ENCODE measurements at regions not wholly inside any gene's neighbourhood (a gene's known extent, or its start where the extent isn't known, plus 50 kb on each side); places are given as distances from the start of the nearest gene placed in this dataset.

DNA sequence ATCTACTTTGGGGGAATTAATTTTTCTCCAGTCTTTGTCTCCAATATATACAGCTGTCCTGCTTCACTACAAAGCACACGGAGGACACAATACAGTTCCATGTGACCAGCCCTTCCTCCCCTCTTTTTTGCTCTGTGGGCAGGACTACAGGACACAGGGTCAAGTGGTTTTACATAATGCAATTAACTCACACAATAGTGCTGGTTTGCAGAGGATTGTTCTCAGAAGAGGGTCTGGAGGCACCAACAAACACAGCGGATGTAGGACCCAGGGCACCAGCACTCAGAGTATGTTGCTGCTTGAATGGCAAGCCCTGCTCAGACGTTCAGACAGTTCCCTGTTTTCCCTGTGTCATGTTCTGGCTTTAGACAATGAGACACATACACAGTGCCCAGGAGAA is 52.0 kb upstream of the NPTX2 start:
- Histone ChIP-seq H3K27me3 (replicated peaks; ENCODE audit: control insufficient read depth, insufficient read depth, low read length, poor library complexity, severe bottlenecking) (no peaks in the 10 kb centered on the region), H3K9me3 (ENCODE audit: control insufficient read depth, low read length) (no peaks in the 10 kb centered on the region), H3K27ac (ENCODE audit: insufficient read depth, low read length, poor library complexity, severe bottlenecking) (no peak overlapping the region), H3K36me3 (ENCODE audit: control insufficient read depth, insufficient read depth, low read length) (no peaks in the 10 kb centered on the region), H3K4me3 (ENCODE audit: insufficient read depth, low read depth, low read length, poor library complexity, severe bottlenecking) (no peak overlapping the region), H3K4me1 (ENCODE audit: control insufficient read depth, insufficient read depth, low read length, poor library complexity, severe bottlenecking) (no peaks in the 10 kb centered on the region)
- no peak for DNase-seq

DNA sequence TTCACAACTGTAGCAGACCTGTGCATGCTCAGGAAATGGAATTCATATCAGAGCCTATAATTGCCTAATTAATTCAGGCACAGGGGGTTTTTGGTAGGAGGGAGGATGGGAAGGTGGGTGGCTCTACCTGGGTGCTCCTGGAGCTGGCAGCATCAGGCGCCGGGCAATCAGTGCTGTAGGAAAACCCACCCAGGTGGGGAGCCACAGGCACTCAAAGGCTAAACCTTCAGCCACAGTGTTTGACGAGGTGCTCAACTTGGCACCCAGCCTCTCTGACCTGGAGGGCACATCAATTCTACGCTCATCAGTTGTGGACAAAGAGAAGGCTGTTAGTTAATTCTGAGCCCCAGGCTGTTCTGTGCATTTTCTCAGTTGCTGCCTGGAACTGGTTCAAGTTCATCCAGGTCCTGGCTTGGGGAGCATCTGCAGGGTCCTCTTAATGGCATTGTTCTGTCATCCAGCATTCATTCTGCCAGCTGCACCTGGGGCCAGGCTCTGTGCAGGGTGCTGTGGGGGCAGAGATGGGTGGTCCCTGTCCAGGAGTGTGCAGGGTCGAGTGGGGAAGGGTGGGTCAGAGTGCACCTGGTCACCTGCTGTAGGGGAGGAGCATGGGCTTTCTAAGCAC is 54.1 kb upstream of the NPTX2 start:
- H3K4me3 ChIP-seq (ENCODE audit: insufficient read depth, low read depth, low read length, poor library complexity, severe bottlenecking) = no peak overlapping the region
- no peaks in the 10 kb centered on the region for H3K27me3 ChIP-seq (replicated peaks; ENCODE audit: control insufficient read depth, insufficient read depth, low read length, poor library complexity, severe bottlenecking)
- DNase-seq = no peak
- H3K9me3 ChIP-seq (ENCODE audit: control insufficient read depth, low read length) = no peaks in the 10 kb centered on the region
- no peak overlapping the region for H3K27ac ChIP-seq (ENCODE audit: insufficient read depth, low read length, poor library complexity, severe bottlenecking)
- H3K36me3 ChIP-seq (ENCODE audit: control insufficient read depth, insufficient read depth, low read length) = no peaks in the 10 kb centered on the region
- H3K4me1 ChIP-seq (ENCODE audit: control insufficient read depth, insufficient read depth, low read length, poor library complexity, severe bottlenecking) = no peaks in the 10 kb centered on the region

DNA sequence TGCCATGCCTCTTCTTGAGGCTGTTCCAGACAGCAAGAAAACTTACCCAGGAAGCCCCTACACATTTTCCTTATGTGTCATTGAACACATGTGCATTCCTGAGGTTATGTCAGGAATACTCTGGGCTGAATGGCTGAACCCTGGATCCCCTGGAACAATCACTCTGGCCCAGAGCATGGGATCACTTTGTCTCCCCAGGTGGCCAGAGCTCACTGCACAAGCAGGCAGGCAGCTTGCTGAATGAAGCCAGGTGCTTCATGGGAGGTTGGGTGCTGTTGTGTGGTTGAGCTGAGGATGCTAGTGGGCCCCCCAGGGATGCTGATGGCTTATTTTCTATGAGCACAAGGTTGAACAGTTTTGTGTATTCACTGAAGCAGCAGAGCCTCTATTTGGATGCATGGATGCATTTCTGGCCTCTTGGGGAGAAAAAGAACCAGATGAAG is 54.7 kb upstream of the NPTX2 start:
- H3K4me1 ChIP-seq (ENCODE audit: control insufficient read depth, insufficient read depth, low read length, poor library complexity, severe bottlenecking) = no peaks in the 10 kb centered on the region
- no peaks in the 10 kb centered on the region for H3K27me3 ChIP-seq (replicated peaks; ENCODE audit: control insufficient read depth, insufficient read depth, low read length, poor library complexity, severe bottlenecking)
- DNase-seq = no peak
- H3K4me3 ChIP-seq (ENCODE audit: insufficient read depth, low read depth, low read length, poor library complexity, severe bottlenecking) = no peak overlapping the region
- H3K9me3 ChIP-seq (ENCODE audit: control insufficient read depth, low read length) = no peaks in the 10 kb centered on the region
- H3K27ac ChIP-seq (ENCODE audit: insufficient read depth, low read length, poor library complexity, severe bottlenecking) = no peak overlapping the region
- H3K36me3 ChIP-seq (ENCODE audit: control insufficient read depth, insufficient read depth, low read length) = no peaks in the 10 kb centered on the region

DNA sequence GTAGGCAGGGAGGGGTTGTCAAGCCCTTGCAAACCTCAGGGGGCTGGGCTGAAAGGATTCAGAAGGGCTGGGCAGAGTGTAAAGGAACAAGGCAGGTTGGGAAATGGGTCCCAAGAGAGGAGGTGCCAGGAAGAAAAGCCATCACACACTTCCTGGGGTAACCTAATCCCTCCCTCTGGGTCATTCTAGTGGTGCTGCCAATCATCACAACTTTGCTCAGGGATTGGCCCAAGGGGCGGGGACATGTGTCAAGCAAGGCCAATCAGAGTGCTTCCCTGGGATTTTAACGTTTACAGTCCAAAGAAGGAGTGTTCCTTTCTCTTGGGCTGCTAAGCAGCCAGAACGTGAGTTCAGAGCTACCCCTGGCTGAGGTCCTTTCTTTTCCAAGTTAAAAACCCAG is 57.1 kb upstream of the NPTX2 start:
- no peaks in the 10 kb centered on the region for H3K36me3 ChIP-seq (ENCODE audit: control insufficient read depth, insufficient read depth, low read length)
- no peak for DNase-seq
- no peaks in the 10 kb centered on the region for H3K9me3 ChIP-seq (ENCODE audit: control insufficient read depth, low read length)
- H3K4me1 ChIP-seq (ENCODE audit: control insufficient read depth, insufficient read depth, low read length, poor library complexity, severe bottlenecking) = no peaks in the 10 kb centered on the region
- H3K27ac ChIP-seq (ENCODE audit: insufficient read depth, low read length, poor library complexity, severe bottlenecking) = no peak overlapping the region
- H3K27me3 ChIP-seq (replicated peaks; ENCODE audit: control insufficient read depth, insufficient read depth, low read length, poor library complexity, severe bottlenecking) = no peaks in the 10 kb centered on the region
- H3K4me3 ChIP-seq (ENCODE audit: insufficient read depth, low read depth, low read length, poor library complexity, severe bottlenecking) = no peak overlapping the region

DNA sequence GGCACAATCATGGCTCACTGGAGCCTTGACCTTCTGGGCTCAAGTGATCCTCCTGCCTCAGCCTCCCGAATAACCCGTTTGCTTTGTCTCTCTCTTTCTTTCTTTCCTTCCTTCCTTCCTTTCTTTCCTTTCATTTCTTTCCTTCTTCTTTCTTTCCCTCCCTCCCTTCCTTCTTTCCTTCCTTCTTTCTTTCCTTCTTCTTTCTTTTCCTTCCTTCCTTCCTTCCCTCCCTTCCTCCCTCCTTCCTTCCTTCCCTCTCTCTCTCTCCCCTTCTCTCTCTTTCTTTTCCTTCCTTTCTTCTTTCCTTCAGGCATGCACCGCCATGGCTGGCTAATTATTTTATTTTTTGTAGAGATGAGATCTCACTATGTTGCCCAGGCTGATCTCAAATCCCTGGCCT is 57.9 kb upstream of the NPTX2 start:
- Histone ChIP-seq H3K27ac (ENCODE audit: insufficient read depth, low read length, poor library complexity, severe bottlenecking) (no peak overlapping the region), H3K36me3 (ENCODE audit: control insufficient read depth, insufficient read depth, low read length) (no peaks in the 10 kb centered on the region), H3K4me1 (ENCODE audit: control insufficient read depth, insufficient read depth, low read length, poor library complexity, severe bottlenecking) (no peaks in the 10 kb centered on the region), H3K9me3 (ENCODE audit: control insufficient read depth, low read length) (no peaks in the 10 kb centered on the region), H3K27me3 (replicated peaks; ENCODE audit: control insufficient read depth, insufficient read depth, low read length, poor library complexity, severe bottlenecking) (no peaks in the 10 kb centered on the region), H3K4me3 (ENCODE audit: insufficient read depth, low read depth, low read length, poor library complexity, severe bottlenecking) (no peak overlapping the region)
- no peak for DNase-seq

DNA sequence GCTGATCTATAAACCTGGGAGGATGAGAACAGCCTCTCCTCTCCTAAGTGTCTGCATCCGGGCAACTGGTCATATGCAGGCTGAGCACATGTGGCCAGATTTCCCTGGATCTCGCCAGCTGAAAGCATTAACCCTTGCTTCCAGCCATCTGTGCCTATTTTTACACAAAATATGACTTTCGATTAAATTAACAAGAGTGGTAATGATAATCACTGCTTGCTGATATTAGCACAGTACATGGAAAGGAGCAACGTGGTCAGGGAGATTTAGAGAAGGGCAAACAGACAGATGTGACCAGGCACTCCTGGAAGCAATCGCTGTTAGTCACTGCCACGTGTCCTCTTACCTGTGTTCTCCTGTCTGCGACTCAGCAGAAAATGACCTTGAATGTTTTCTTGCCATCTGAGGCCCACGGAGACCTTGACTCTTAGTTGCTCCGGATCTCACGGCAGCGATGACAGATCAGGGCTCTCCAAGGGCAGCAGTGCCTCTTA is 59.5 kb upstream of the NPTX2 start:
- H3K27ac ChIP-seq (ENCODE audit: insufficient read depth, low read length, poor library complexity, severe bottlenecking) = no peak overlapping the region
- DNase-seq = no peak
- H3K4me1 ChIP-seq (ENCODE audit: control insufficient read depth, insufficient read depth, low read length, poor library complexity, severe bottlenecking) = no peaks in the 10 kb centered on the region
- no peaks in the 10 kb centered on the region for H3K9me3 ChIP-seq (ENCODE audit: control insufficient read depth, low read length)
- H3K27me3 ChIP-seq (replicated peaks; ENCODE audit: control insufficient read depth, insufficient read depth, low read length, poor library complexity, severe bottlenecking) = no peaks in the 10 kb centered on the region
- H3K4me3 ChIP-seq (ENCODE audit: insufficient read depth, low read depth, low read length, poor library complexity, severe bottlenecking) = no peak overlapping the region
- H3K36me3 ChIP-seq (ENCODE audit: control insufficient read depth, insufficient read depth, low read length) = no peaks in the 10 kb centered on the region

DNA sequence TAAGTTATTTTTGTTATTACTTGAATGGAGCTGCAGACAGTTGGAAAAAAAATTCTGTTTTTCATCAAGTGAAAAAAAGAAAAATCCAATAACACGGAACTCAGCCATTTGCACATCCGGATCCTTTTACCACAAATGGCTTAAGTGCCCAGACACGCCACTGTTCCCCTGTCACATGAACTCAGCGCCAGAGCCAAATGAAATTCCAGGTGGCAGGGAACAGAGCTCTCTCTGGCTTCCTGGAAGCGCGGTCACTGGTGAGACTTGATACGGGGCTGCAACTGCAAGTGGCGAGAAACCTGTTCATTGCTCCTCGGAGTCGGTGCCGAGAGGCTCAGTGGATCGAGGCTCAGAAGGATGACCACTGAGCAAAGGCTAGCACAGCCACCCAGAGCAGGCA is 60.8 kb upstream of the NPTX2 start:
- Histone ChIP-seq H3K27me3 (replicated peaks; ENCODE audit: control insufficient read depth, insufficient read depth, low read length, poor library complexity, severe bottlenecking) (no peaks in the 10 kb centered on the region), H3K36me3 (ENCODE audit: control insufficient read depth, insufficient read depth, low read length) (no peaks in the 10 kb centered on the region), H3K4me3 (ENCODE audit: insufficient read depth, low read depth, low read length, poor library complexity, severe bottlenecking) (no peak overlapping the region), H3K27ac (ENCODE audit: insufficient read depth, low read length, poor library complexity, severe bottlenecking) (no peak overlapping the region), H3K4me1 (ENCODE audit: control insufficient read depth, insufficient read depth, low read length, poor library complexity, severe bottlenecking) (no peaks in the 10 kb centered on the region), H3K9me3 (ENCODE audit: control insufficient read depth, low read length) (peaks cover 8% of the 10 kb centered on the region)
- no peak for DNase-seq

DNA sequence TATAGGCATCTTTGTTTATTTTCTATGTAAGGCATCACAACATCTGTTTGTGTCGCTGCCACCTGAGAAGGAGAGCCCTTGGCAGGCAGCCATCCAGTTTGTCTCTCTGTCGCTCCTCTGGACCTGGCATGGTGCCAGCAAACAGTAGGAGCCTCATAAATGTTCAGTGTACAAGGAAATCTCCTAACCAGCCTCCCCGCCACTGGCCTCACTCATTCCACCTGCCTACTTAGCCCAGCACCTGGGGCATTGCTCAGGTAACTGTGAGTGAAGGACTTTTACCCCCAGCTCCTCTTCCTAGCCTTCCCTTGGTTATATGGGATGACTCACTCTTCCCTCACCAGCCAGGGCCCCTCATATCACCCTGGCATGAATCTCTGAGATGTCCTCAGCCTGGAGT is 61.7 kb upstream of the NPTX2 start:
- DNase-seq = no peak
- Histone ChIP-seq H3K9me3 (ENCODE audit: control insufficient read depth, low read length) (peaks cover 8% of the 10 kb centered on the region), H3K4me1 (ENCODE audit: control insufficient read depth, insufficient read depth, low read length, poor library complexity, severe bottlenecking) (no peaks in the 10 kb centered on the region), H3K4me3 (ENCODE audit: insufficient read depth, low read depth, low read length, poor library complexity, severe bottlenecking) (no peak overlapping the region), H3K36me3 (ENCODE audit: control insufficient read depth, insufficient read depth, low read length) (no peaks in the 10 kb centered on the region), H3K27me3 (replicated peaks; ENCODE audit: control insufficient read depth, insufficient read depth, low read length, poor library complexity, severe bottlenecking) (no peaks in the 10 kb centered on the region), H3K27ac (ENCODE audit: insufficient read depth, low read length, poor library complexity, severe bottlenecking) (no peak overlapping the region)

DNA sequence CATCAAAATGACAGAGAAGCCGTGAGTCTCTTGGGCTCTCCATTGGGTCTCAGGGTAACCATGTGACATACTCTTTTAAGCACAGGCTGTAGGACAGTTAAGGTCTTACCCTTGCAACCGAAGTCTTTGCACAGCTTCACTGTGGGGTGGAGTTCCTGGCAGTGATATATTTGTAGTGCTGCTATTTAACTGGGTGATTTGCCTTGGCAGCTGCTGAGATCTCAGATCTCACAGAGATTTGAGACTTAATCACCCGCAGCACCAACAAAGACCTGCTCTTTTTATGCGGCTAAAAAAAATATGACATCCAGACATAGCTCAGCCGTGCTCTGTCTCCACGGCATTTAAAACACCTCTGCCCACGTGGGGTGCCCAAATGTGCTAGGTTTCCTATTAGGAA is 63.4 kb upstream of the NPTX2 start:
- no peak for DNase-seq
- H3K27ac ChIP-seq (ENCODE audit: insufficient read depth, low read length, poor library complexity, severe bottlenecking) = no peak overlapping the region
- peaks cover 8% of the 10 kb centered on the region for H3K9me3 ChIP-seq (ENCODE audit: control insufficient read depth, low read length)
- no peaks in the 10 kb centered on the region for H3K36me3 ChIP-seq (ENCODE audit: control insufficient read depth, insufficient read depth, low read length)
- H3K4me1 ChIP-seq (ENCODE audit: control insufficient read depth, insufficient read depth, low read length, poor library complexity, severe bottlenecking) = no peaks in the 10 kb centered on the region
- H3K4me3 ChIP-seq (ENCODE audit: insufficient read depth, low read depth, low read length, poor library complexity, severe bottlenecking) = no peak overlapping the region
- H3K27me3 ChIP-seq (replicated peaks; ENCODE audit: control insufficient read depth, insufficient read depth, low read length, poor library complexity, severe bottlenecking) = no peaks in the 10 kb centered on the region

DNA sequence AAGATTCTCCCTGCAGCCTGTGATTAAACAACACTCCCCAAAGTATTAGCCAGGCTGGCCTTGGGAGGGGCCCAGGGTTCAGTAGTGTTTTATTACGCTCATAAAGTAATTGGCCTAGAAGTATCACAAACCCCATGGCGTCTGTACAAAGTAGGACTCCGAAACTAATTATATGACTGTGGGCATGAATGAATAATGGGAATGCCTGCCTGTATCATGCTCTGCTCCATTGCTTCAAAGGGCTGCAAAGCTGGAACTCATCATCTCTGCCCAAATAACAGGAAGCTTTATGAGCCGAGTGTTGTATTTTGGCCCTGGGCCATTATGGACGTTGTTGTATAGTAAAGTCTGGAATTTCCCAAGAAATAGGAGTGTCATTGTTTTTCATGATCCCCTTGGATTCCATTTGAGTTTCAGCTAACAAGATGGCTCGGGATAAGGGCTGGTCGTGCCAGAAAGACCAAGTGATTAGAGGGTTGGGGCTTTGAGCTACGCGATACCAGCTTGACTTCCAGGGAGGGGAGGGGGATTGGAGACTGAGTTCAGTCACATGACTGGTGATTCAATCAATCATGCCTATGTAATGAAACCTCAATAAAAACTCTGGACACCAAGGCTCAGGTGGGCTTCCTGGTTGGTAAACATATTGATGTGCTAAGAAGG is 65.3 kb upstream of the NPTX2 start:
- H3K36me3 ChIP-seq (ENCODE audit: control insufficient read depth, insufficient read depth, low read length) = no peaks in the 10 kb centered on the region
- H3K27ac ChIP-seq (ENCODE audit: insufficient read depth, low read length, poor library complexity, severe bottlenecking) = no peak overlapping the region
- H3K27me3 ChIP-seq (replicated peaks; ENCODE audit: control insufficient read depth, insufficient read depth, low read length, poor library complexity, severe bottlenecking) = no peaks in the 10 kb centered on the region
- H3K4me1 ChIP-seq (ENCODE audit: control insufficient read depth, insufficient read depth, low read length, poor library complexity, severe bottlenecking) = no peaks in the 10 kb centered on the region
- H3K4me3 ChIP-seq (ENCODE audit: insufficient read depth, low read depth, low read length, poor library complexity, severe bottlenecking) = no peak overlapping the region
- H3K9me3 ChIP-seq (ENCODE audit: control insufficient read depth, low read length) = peaks cover 8% of the 10 kb centered on the region
- DNase-seq = no peak
